ENCODE measurements at regions not wholly inside any gene's neighbourhood (a gene's known extent, or its start where the extent isn't known, plus 50 kb on each side); places are given as distances from the start of the nearest gene placed in this dataset.

- H3K4me1 ChIP-seq (replicated peaks in 1 of 2) = peaks cover 9 to 18% of the 10 kb centered on the region in 2 donors
- in situ Hi-C loops (cut with MboI; ENCODE audit: low pct_unique_long_range_greater_than_20kb in 2 of 9, low sequenced_read_pairs in 9 of 9, unreplicated experiment in 9 of 9) = no loop called here
- ATAC-seq (replicated peaks in 6 of 8) = peak in 5 of 8 experiments; percentile 75 to 91 (median 82)
- H3K27ac ChIP-seq = no peak overlapping the region
- H3K4me3 ChIP-seq = no peak overlapping the region
- 65 to 96% (median 82%) methylated on average over 3 to 9 of the region's 9 CpGs for WGBS, 10 experiments
Measured at GRCh38 chr15:35925275-35926006, 379.5 kb upstream of the DPH6 start.

- Histone ChIP-seq H3K27ac (no peak overlapping the region), H3K4me1 (replicated peaks in 1 of 2) (peaks cover 9 to 18% of the 10 kb centered on the region in 2 donors), H3K4me3 (no peak overlapping the region)
- peak in 2 of 8 experiments; percentile 17 to 21 for ATAC-seq (replicated peaks in 6 of 8)
- in situ Hi-C loops (cut with MboI; ENCODE audit: low pct_unique_long_range_greater_than_20kb in 2 of 9, low sequenced_read_pairs in 9 of 9, unreplicated experiment in 9 of 9) = no loop called here
Measured at GRCh38 chr15:35926007-35926380, 380.0 kb upstream of the DPH6 start.

DNA sequence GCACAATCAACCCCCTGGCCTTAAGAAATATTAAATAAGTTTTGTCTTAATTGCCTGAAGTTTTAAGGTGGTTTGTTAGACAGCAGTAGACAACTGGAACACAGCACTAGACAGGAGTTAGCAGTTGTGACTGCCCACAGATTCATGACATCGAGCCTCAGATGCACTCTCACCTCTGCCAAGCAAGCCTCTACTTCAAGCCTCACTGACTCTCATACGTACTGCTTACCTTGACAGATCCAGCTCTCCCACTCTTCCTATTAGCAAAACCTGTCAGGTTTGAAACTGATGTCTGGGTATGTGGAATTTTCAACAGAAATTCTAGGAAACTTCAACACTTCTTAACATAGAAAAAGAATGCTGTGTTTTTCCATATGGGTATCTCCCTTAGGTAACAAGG lies 382.9 kb upstream of the DPH6 start:
- ATAC-seq (replicated peaks in 6 of 8) = no peak
- in situ Hi-C loops (cut with MboI; ENCODE audit: low pct_unique_long_range_greater_than_20kb in 2 of 9, low sequenced_read_pairs in 9 of 9, unreplicated experiment in 9 of 9) = no loop called here
- 67 to 100% (median 91%) methylated on average over 1 to 2 of the region's 2 CpGs; no CpG with 5 or more reads in 4 of the 10 experiments for WGBS, 10 experiments
- Histone ChIP-seq H3K4me1 (replicated peaks in 1 of 2) (peaks cover 13 to 27% of the 10 kb centered on the region in 2 donors), H3K27ac (no peak overlapping the region), H3K4me3 (no peak overlapping the region)

DNA sequence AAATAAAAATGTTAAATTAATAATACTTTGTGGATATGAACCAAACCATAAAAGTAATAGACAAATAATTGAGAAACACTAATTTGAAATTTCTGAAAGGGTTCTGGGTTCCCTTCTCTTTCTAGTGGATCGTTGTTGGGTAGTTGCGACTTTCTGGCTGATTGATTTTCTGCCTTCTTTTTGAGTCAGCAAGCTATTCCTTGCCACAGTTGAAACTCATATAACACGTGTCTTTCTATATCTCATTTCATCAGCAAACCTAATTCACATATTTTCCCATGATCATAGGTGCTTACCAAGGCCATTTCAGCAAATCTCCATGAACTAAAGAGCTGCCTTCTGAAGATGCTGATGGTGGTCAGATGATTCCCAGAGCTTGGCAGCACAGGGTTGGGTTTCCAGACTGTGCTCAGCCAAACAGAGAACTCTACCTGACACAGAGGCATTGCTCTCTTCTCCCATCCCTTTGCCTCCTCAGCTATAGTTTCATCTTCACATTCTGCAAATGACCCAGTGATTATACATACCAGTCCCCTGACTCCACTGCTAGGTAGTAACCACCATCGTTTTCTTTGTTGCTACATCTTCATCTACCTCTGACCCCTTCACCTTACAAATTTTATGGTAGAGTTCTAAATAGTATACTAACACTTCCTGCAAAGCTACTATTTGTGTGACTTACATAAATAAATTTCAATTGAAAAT lies 383.9 kb upstream of the DPH6 start:
- in situ Hi-C loops (cut with MboI; ENCODE audit: low pct_unique_long_range_greater_than_20kb in 2 of 9, low sequenced_read_pairs in 9 of 9, unreplicated experiment in 9 of 9) = no loop called here
- 51 to 93% (median 78%) methylated on average over 1 to 4 of the region's 4 CpGs; no CpG with 5 or more reads in 1 of the 10 experiments for WGBS, 10 experiments
- ATAC-seq (replicated peaks in 6 of 8) = no peak
- Histone ChIP-seq H3K4me1 (replicated peaks in 1 of 2) (peaks cover 13 to 27% of the 10 kb centered on the region in 2 donors), H3K4me3 (no peak overlapping the region), H3K27ac (no peak overlapping the region)

- no peak for ATAC-seq (replicated peaks in 6 of 8)
- no peak overlapping the region for H3K27ac ChIP-seq
- WGBS, 10 experiments = 25 to 100% (median 76%) methylated on average over 1 to 2 of the region's 2 CpGs
- peaks cover 9 to 18% of the 10 kb centered on the region in 2 donors for H3K4me1 ChIP-seq (replicated peaks in 1 of 2)
- in situ Hi-C loops (cut with MboI; ENCODE audit: low pct_unique_long_range_greater_than_20kb in 2 of 9, low sequenced_read_pairs in 9 of 9, unreplicated experiment in 9 of 9) = no loop called here
- no peak overlapping the region for H3K4me3 ChIP-seq
Measured at GRCh38 chr15:35931799-35932341, 385.9 kb upstream of the DPH6 start.

GRCh38 chr15:35932531-35932930 lies 386.6 kb upstream of the DPH6 start:
- ATAC-seq (replicated peaks in 6 of 8) = peak in 5 of 8 experiments; percentile 78 to 99 (median 97)
- H3K4me3 ChIP-seq = no peak overlapping the region
- in situ Hi-C loops (cut with MboI; ENCODE audit: low pct_unique_long_range_greater_than_20kb in 2 of 9, low sequenced_read_pairs in 9 of 9, unreplicated experiment in 9 of 9) = no loop called here
- peaks cover 4 to 13% of the 10 kb centered on the region in 2 donors for H3K4me1 ChIP-seq (replicated peaks in 1 of 2)
- peak overlapping the region; percentile 21 to 70 for H3K27ac ChIP-seq
- WGBS, 10 experiments = 20 to 100% (median 71%) methylated on average over 1 to 4 of the region's 5 CpGs; no CpG with 5 or more reads in 1 of the 10 experiments

DNA sequence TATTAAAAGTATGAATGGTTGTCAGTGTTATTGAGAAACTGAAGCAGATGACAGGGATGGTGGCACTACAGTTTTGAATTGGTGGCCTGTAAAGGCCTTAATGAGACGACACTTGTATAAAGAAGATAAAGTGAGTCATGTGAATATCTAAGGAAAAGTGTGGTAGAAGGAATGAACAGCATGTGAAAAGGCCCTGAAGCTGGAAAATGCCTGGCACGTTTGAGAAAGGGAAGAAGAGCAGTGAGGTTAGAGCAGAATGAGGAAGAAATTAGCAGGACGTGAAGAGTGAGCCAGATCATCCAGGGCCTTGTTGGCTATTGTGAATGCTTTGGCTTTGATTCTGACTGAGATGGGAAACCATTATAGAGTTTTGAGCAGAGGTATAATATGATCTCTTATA lies 387.6 kb upstream of the DPH6 start:
- 55 to 90% (median 72%) methylated on average over 1 to 3 of the region's 3 CpGs for WGBS, 10 experiments
- no peak for ATAC-seq (replicated peaks in 6 of 8)
- in situ Hi-C loops (cut with MboI; ENCODE audit: low pct_unique_long_range_greater_than_20kb in 2 of 9, low sequenced_read_pairs in 9 of 9, unreplicated experiment in 9 of 9) = no loop called here

DNA sequence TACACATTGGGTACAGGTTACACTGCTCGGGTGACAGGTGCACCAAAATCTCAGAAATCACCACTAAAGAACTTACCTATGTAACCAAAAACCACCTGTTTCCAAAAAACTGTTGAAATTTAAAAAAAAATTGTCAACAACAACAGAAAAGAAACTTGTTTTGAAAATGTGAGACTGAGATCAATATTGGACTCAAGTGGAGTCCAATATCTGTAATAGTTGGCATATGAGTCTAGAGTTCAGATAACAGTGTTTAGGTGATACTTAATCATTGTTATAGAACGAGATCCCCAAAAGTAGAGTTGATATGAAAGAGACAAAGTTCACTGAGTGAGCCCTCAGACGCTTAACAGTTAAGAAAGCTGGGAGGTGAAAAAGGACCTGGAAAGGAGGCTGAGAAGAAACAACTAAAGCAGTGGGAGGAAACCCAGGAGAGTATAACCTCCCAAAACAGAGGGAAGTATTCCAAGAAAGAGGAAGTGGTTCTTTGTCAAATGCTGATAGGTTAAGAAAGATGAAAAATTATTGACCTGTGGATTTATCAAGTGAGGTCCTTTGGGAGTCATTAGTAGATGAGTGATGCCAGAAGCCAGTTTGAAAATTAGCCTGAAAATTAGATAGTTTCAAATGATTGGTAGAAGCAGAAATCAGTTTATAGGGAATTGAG lies 388.6 kb upstream of the DPH6 start:
- in situ Hi-C loops (cut with MboI; ENCODE audit: low pct_unique_long_range_greater_than_20kb in 2 of 9, low sequenced_read_pairs in 9 of 9, unreplicated experiment in 9 of 9) = no loop called here
- Histone ChIP-seq H3K27ac (no peak overlapping the region), H3K4me3 (no peak overlapping the region), H3K4me1 (replicated peaks in 1 of 2) (peaks cover 4 to 9% of the 10 kb centered on the region in 2 donors)
- WGBS, 10 experiments = 49 to 100% (median 89%) methylated on average over 2 to 3 of the region's 3 CpGs; no CpG with 5 or more reads in 2 of the 10 experiments
- no peak for ATAC-seq (replicated peaks in 6 of 8)

More for the DNA sequence above, 387.6 kb upstream of the DPH6 start:
- no peak overlapping the region for H3K4me3 ChIP-seq
- peaks cover 4 to 9% of the 10 kb centered on the region in 2 donors for H3K4me1 ChIP-seq (replicated peaks in 1 of 2)
- no peak overlapping the region for H3K27ac ChIP-seq

DNA sequence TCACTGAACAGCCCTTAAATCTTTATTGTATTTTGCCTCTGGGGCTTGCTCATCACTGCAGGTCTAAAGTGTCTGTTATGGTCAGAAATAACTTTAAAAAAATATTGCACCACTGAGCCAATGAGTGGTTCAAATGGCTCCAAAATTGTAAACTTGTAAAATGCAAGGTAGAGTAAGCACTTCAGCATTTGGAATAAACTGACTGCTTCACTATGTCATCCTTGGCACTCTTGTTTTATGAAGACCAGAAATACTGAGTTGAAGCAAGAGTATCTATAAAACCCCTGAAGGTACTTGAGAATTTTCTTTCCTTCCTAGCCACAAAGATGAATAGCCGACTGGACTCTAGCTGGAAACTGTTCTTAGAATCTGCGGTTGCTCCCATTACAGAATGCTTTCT lies 390.3 kb upstream of the DPH6 start:
- in situ Hi-C loops (cut with MboI; ENCODE audit: low pct_unique_long_range_greater_than_20kb in 2 of 9, low sequenced_read_pairs in 9 of 9, unreplicated experiment in 9 of 9) = no loop called here
- H3K4me1 ChIP-seq (replicated peaks in 1 of 2) = peaks cover 4 to 9% of the 10 kb centered on the region in 2 donors
- no peak overlapping the region for H3K27ac ChIP-seq
- peak in 1 of 8 experiments; percentile 35 for ATAC-seq (replicated peaks in 6 of 8)
- H3K4me3 ChIP-seq = no peak overlapping the region
- WGBS, 10 experiments = 75 to 100% (median 100%) methylated on average over 1 to 2 of the region's 2 CpGs; no CpG with 5 or more reads in 1 of the 10 experiments

DNA sequence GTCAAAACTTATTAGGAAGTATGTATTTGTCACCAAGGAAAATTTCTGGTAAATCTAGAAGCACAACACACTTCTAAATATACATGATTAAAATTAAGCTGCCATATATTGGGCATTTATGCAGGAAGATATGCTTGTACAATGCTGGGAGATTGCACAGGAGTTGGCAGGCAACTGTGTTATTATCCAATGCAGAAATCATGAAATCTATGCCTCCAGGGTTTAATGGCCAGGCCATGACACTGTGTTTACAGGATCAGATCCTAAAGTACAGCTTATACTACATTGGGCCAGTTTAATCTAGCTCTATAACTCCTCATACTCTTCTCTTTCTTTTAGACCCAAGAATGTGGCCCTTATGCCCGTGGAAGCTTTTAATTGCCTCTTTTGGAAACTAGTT lies 391.4 kb upstream of the DPH6 start:
- peak in 1 of 8 experiments; percentile 57 for ATAC-seq (replicated peaks in 6 of 8)
- H3K27ac ChIP-seq = no peak overlapping the region
- H3K4me1 ChIP-seq (replicated peaks in 1 of 2) = peaks cover 5 to 15% of the 10 kb centered on the region in 2 donors
- no peak overlapping the region for H3K4me3 ChIP-seq
- in situ Hi-C loops (cut with MboI; ENCODE audit: low pct_unique_long_range_greater_than_20kb in 2 of 9, low sequenced_read_pairs in 9 of 9, unreplicated experiment in 9 of 9) = no loop called here
- WGBS, 10 experiments = 0 to 100% (median 65%) methylated on average over 1 of the region's 1 CpG; no CpG with 5 or more reads in 2 of the 10 experiments

DNA sequence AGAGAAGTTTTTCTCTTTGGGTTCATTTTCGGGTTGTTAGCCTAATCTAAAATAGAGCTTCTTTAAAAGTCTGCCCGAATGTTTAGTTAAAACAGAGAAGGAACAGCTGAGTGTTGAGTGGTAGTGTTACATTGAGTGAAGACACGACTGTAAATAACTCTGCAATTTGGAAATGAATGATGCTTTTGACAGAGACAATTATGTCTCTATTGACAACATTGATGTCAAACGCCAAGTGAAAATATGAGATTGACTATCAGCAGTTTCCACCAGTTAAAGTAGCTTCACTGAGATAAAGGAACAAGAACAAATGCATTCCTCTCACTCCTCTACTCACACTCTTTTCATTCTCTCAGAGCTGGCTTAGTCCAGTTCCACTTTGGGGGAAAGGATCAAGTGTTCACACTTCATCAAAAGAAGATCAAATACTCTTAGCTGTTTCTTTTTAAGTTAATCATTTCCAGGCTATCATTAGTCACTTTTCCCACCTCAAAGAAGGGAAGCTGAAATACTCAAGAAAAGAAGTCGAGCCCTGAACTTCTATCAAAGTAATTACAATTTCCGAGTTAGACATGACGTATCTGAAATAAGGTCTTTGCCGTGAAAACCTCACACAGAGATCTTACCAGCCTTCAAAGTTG lies 399.1 kb upstream of the DPH6 start:
- no peak for ATAC-seq (replicated peaks in 6 of 8)
- peaks cover 4 to 16% of the 10 kb centered on the region in 2 donors for H3K4me1 ChIP-seq (replicated peaks in 1 of 2)
- WGBS, 10 experiments = 31 to 62% (median 50%) methylated on average over 2 to 8 of the region's 8 CpGs; no CpG with 5 or more reads in 1 of the 10 experiments
- no peak overlapping the region for H3K27ac ChIP-seq
- no peak overlapping the region for H3K4me3 ChIP-seq
- in situ Hi-C loops (cut with MboI; ENCODE audit: low pct_unique_long_range_greater_than_20kb in 2 of 9, low sequenced_read_pairs in 9 of 9, unreplicated experiment in 9 of 9) = no loop called here

DNA sequence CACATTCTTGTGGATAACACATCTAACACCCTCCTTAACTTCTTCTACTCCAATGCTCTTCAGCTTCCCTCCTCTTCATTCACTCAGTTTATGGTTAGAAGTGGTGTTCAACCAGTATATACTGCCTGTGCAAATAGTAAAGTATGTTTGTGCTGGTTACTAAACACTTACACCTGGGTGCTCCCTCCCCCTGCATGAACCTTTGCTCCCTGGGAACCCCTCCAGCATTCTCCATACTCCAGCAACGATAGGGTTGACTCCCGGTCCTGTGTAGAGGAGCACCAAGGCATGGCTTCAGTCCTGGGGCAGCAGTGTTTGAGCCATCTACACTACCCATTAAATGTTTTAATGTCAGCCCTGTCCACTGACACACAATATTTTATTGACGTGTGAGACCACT lies 407.5 kb upstream of the DPH6 start:
- no peak overlapping the region for H3K4me3 ChIP-seq
- in situ Hi-C loops (cut with MboI; ENCODE audit: low pct_unique_long_range_greater_than_20kb in 2 of 9, low sequenced_read_pairs in 9 of 9, unreplicated experiment in 9 of 9) = no loop called here
- no peak for ATAC-seq (replicated peaks in 6 of 8)
- no peak overlapping the region for H3K27ac ChIP-seq
- WGBS, 10 experiments = 33 to 100% (median 86%) methylated on average over 1 to 3 of the region's 3 CpGs; no CpG with 5 or more reads in 1 of the 10 experiments
- peaks cover 16 to 24% of the 10 kb centered on the region in 2 donors for H3K4me1 ChIP-seq (replicated peaks in 1 of 2)
